ENCODE measurements at regions not wholly inside any gene's neighbourhood (a gene's known extent, or its start where the extent isn't known, plus 50 kb on each side); places are given as distances from the start of the nearest gene placed in this dataset.
"Not testable (repeated sequence)": the region's sequence is repeated elsewhere in the genome, so short reads cannot be mapped to it uniquely, and the experiment has no call there.

- not testable (repeated sequence) for H3K14ac ChIP-seq (ENCODE audit: low read length); H2BK5ac ChIP-seq (ENCODE audit: low read depth, low read length, poor library complexity); H2BK12ac ChIP-seq (ENCODE audit: low read length); H4K12ac ChIP-seq (ENCODE audit: low read depth, low read length); H3K79me1 ChIP-seq (ENCODE audit: low read length); H3K9ac ChIP-seq (ENCODE audit: low read length); DNase-seq; H2AK5ac ChIP-seq (ENCODE audit: low read length); H3K4ac ChIP-seq (ENCODE audit: low read depth, low read length); H3K36me3 ChIP-seq (ENCODE audit: control insufficient read depth in 1 of 2, insufficient read depth in 2 of 2, low read length in 2 of 2); H3K4me1 ChIP-seq (ENCODE audit: control insufficient read depth in 1 of 2, insufficient read depth in 2 of 2, low read length in 2 of 2); H3K18ac ChIP-seq (ENCODE audit: low read length); H3K79me2 ChIP-seq (ENCODE audit: control insufficient read depth, insufficient read depth, low read length, poor library complexity); H4K8ac ChIP-seq (ENCODE audit: low read depth, low read length); H3K4me3 ChIP-seq (ENCODE audit: low read depth, low read length); H2BK120ac ChIP-seq (ENCODE audit: insufficient read depth, low read length, poor library complexity); H3K27me3 ChIP-seq (ENCODE audit: insufficient read depth, low read length); H2AFZ ChIP-seq (ENCODE audit: insufficient read depth, low read length, poor library complexity); H3K23ac ChIP-seq (ENCODE audit: low read length); H3K4me2 ChIP-seq (ENCODE audit: low read length); H4K91ac ChIP-seq (ENCODE audit: low read depth, low read length); H3K27ac ChIP-seq (ENCODE audit: low read depth, low read length)
- H3K9me3 ChIP-seq (ENCODE audit: insufficient read depth, low read depth, low read length), result peaks cover 30% of the 10 kb centered on the region
- no CpG with 5 or more reads among the region's 5 CpGs for WGBS (ENCODE audit: extremely low coverage, insufficient coverage, insufficient read length)
Observed at GRCh38 chr14:105761345-105761740, 235.0 kb downstream of the TMEM121 start.

GRCh38 chr14:105761842-105762241 is 235.5 kb downstream of the TMEM121 start:
- Histone ChIP-seq H2BK12ac (ENCODE audit: low read length) (no peak overlapping the region), H2BK120ac (ENCODE audit: insufficient read depth, low read length, poor library complexity) (no peak overlapping the region), H3K9ac (ENCODE audit: low read length) (peak overlapping the region; percentile 59), H3K23ac (ENCODE audit: low read length) (peak overlapping the region; percentile 94), H3K27ac (ENCODE audit: low read depth, low read length) (no peak overlapping the region), H4K12ac (ENCODE audit: low read depth, low read length) (no peak overlapping the region), H3K18ac (ENCODE audit: low read length) (no peak overlapping the region), H3K4me3 (ENCODE audit: low read depth, low read length) (peak overlapping the region; percentile 21), H4K91ac (ENCODE audit: low read depth, low read length) (no peak overlapping the region), H3K14ac (ENCODE audit: low read length) (no peak overlapping the region), H3K4me1 (ENCODE audit: control insufficient read depth in 1 of 2, insufficient read depth in 2 of 2, low read length in 2 of 2) (no peaks in the 10 kb centered on the region), H3K36me3 (ENCODE audit: control insufficient read depth in 1 of 2, insufficient read depth in 2 of 2, low read length in 2 of 2) (no peaks in the 10 kb centered on the region), H3K9me3 (ENCODE audit: insufficient read depth, low read depth, low read length) (peaks cover 35% of the 10 kb centered on the region), H3K79me2 (ENCODE audit: control insufficient read depth, insufficient read depth, low read length, poor library complexity) (no peaks in the 10 kb centered on the region), H4K8ac (ENCODE audit: low read depth, low read length) (no peak overlapping the region), H3K4me2 (ENCODE audit: low read length) (no peak overlapping the region), H2AK5ac (ENCODE audit: low read length) (no peak overlapping the region), H2AFZ (ENCODE audit: insufficient read depth, low read length, poor library complexity) (no peak overlapping the region), H3K4ac (ENCODE audit: low read depth, low read length) (no peak overlapping the region), H2BK5ac (ENCODE audit: low read depth, low read length, poor library complexity) (no peak overlapping the region), H3K27me3 (ENCODE audit: insufficient read depth, low read length) (no peaks in the 10 kb centered on the region), H3K79me1 (ENCODE audit: low read length) (no peaks in the 10 kb centered on the region)
- no peak for DNase-seq
- 100% methylated on average over 1 of the region's 9 CpGs for WGBS (ENCODE audit: extremely low coverage, insufficient coverage, insufficient read length)

GRCh38 chr14:105762262-105762661 is 235.9 kb downstream of the TMEM121 start:
- WGBS (ENCODE audit: extremely low coverage, insufficient coverage, insufficient read length), result no CpG with 5 or more reads among the region's 11 CpGs

GRCh38 chr14:105764254-105764901 is 238.0 kb downstream of the TMEM121 start:
- not testable (repeated sequence) for H3K18ac ChIP-seq (ENCODE audit: low read length); H3K27ac ChIP-seq (ENCODE audit: low read depth, low read length); H4K91ac ChIP-seq (ENCODE audit: low read depth, low read length); H2AFZ ChIP-seq (ENCODE audit: insufficient read depth, low read length, poor library complexity); H3K36me3 ChIP-seq (ENCODE audit: control insufficient read depth in 1 of 2, insufficient read depth in 2 of 2, low read length in 2 of 2); H2BK120ac ChIP-seq (ENCODE audit: insufficient read depth, low read length, poor library complexity); H3K4ac ChIP-seq (ENCODE audit: low read depth, low read length); H2BK12ac ChIP-seq (ENCODE audit: low read length); H4K8ac ChIP-seq (ENCODE audit: low read depth, low read length); H2AK5ac ChIP-seq (ENCODE audit: low read length); H2BK5ac ChIP-seq (ENCODE audit: low read depth, low read length, poor library complexity); H3K79me2 ChIP-seq (ENCODE audit: control insufficient read depth, insufficient read depth, low read length, poor library complexity); DNase-seq; H3K27me3 ChIP-seq (ENCODE audit: insufficient read depth, low read length); H3K14ac ChIP-seq (ENCODE audit: low read length); H3K4me3 ChIP-seq (ENCODE audit: low read depth, low read length); H3K4me2 ChIP-seq (ENCODE audit: low read length); H3K23ac ChIP-seq (ENCODE audit: low read length); H3K79me1 ChIP-seq (ENCODE audit: low read length); H3K9ac ChIP-seq (ENCODE audit: low read length); H3K4me1 ChIP-seq (ENCODE audit: control insufficient read depth in 1 of 2, insufficient read depth in 2 of 2, low read length in 2 of 2); H4K12ac ChIP-seq (ENCODE audit: low read depth, low read length)
- H3K9me3 ChIP-seq (ENCODE audit: insufficient read depth, low read depth, low read length), result peaks cover 45% of the 10 kb centered on the region
- no CpG with 5 or more reads among the region's 35 CpGs for WGBS (ENCODE audit: extremely low coverage, insufficient coverage, insufficient read length)

More at GRCh38 chr14:105762262-105762661, 235.9 kb downstream of the TMEM121 start:
- not testable (repeated sequence) for H4K8ac ChIP-seq (ENCODE audit: low read depth, low read length); H3K23ac ChIP-seq (ENCODE audit: low read length); DNase-seq; H3K27me3 ChIP-seq (ENCODE audit: insufficient read depth, low read length); H3K4me1 ChIP-seq (ENCODE audit: control insufficient read depth in 1 of 2, insufficient read depth in 2 of 2, low read length in 2 of 2); H3K18ac ChIP-seq (ENCODE audit: low read length); H2AFZ ChIP-seq (ENCODE audit: insufficient read depth, low read length, poor library complexity); H3K4me2 ChIP-seq (ENCODE audit: low read length); H4K91ac ChIP-seq (ENCODE audit: low read depth, low read length); H2BK5ac ChIP-seq (ENCODE audit: low read depth, low read length, poor library complexity); H3K79me1 ChIP-seq (ENCODE audit: low read length); H2BK12ac ChIP-seq (ENCODE audit: low read length); H3K9ac ChIP-seq (ENCODE audit: low read length); H3K4me3 ChIP-seq (ENCODE audit: low read depth, low read length); H2AK5ac ChIP-seq (ENCODE audit: low read length); H3K27ac ChIP-seq (ENCODE audit: low read depth, low read length); H4K12ac ChIP-seq (ENCODE audit: low read depth, low read length); H3K14ac ChIP-seq (ENCODE audit: low read length); H3K4ac ChIP-seq (ENCODE audit: low read depth, low read length); H2BK120ac ChIP-seq (ENCODE audit: insufficient read depth, low read length, poor library complexity); H3K36me3 ChIP-seq (ENCODE audit: control insufficient read depth in 1 of 2, insufficient read depth in 2 of 2, low read length in 2 of 2); H3K79me2 ChIP-seq (ENCODE audit: control insufficient read depth, insufficient read depth, low read length, poor library complexity)
- peaks cover 39% of the 10 kb centered on the region for H3K9me3 ChIP-seq (ENCODE audit: insufficient read depth, low read depth, low read length)
